Peyer's patch (tissue), 4 donors: ENCODE measurements at regions not wholly inside any gene's neighbourhood (a gene's known extent, or its start where the extent isn't known, plus 50 kb on each side); places are given as distances from the start of the nearest gene placed in this dataset.

Experiments used
- CTCF ChIP-seq, 6 experiments: fragments of 450-650 bp in 4 of 6; fragments of 200-600 bp in 2 of 6; sonication (generic) in 1 of 6; IDR thresholded peaks; one replicate each; pipeline ENCODE4 v1.5.1; 2017 to 2019; ENCODE audit warnings: antibody characterized with exemption in 6 of 6, mild to moderate bottlenecking in 3 of 6, moderate library complexity in 1 of 6
- POLR2A ChIP-seq, 2 donors: fragments of 450-650 bp; IDR thresholded peaks; one replicate each; pipeline ENCODE4 v1.5.1; 2017; ENCODE audit warnings: antibody characterized with exemption in 2 of 2, mild to moderate bottlenecking in 2 of 2, moderate library complexity in 2 of 2

- TF ChIP-seq POLR2A (IDR thresholded peaks at IDR 0.05) (no peak), CTCF (IDR thresholded peaks at IDR 0.05) (no peak)
Observed at GRCh38 chr21:16367079-16367478, 637.3 kb downstream of the USP25 start.
